OCI-LY1 (cell line): ENCODE measurements at regions not wholly inside any gene's neighbourhood (a gene's known extent, or its start where the extent isn't known, plus 50 kb on each side); places are given as distances from the start of the nearest gene placed in this dataset.

Experiments used
- CTCF ChIP-seq: fragments of 200-600 bp; sonication (generic), shearing (Covaris generic); IDR thresholded peaks from 2 replicates; pipeline ENCODE4 v1.5.1; 2017; ENCODE audit warnings: mild to moderate bottlenecking, antibody characterized with exemption, low read length, moderate library complexity, mixed read lengths
- EZH2 ChIP-seq: fragments of 200-600 bp; sonication (generic), shearing (Covaris generic); IDR thresholded peaks from 2 replicates; pipeline ENCODE4 v1.8.0; 2017; ENCODE audit warnings: borderline replicate concordance, mixed run types, mild to moderate bottlenecking, antibody characterized with exemption, low read length, moderate library complexity, mixed read lengths

DNA sequence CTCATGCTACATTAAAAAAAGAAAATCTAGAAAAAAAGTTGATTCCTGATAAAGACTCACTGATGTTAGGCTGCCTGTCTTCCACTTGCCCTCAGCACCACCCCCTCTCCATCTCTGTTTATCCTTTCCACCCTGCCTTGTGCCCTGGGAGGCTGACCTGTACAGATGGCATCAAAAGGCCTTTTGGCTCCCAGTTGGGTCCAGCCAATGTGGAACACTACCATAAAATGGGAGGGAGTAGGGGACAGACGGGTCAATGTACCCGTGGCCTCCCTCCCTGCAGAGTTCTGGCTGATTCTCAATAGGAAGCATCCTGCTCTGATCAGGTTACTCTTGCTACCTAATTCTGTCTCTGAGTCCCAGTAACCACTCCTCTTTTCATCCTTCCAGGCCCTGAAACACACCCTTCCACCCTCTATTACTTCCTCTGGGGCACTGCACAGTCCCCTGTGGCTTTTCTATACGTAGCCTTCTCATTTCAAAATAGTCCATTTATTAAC lies 300.0 kb downstream of the HHIPL2 start:
- TF ChIP-seq CTCF (no peak), EZH2 (no peak)
